ACC112 (cell line): ENCODE measurements at regions not wholly inside any gene's neighbourhood (a gene's known extent, or its start where the extent isn't known, plus 50 kb on each side); places are given as distances from the start of the nearest gene placed in this dataset.
"Not testable (repeated sequence)": the region's sequence is repeated elsewhere in the genome, so short reads cannot be mapped to it uniquely, and the experiment has no call there.

Experiments
- H2AFZ ChIP-seq: fragments of 200-600 bp; sonication (generic); one replicate; pipeline ENCODE4 v1.6.0; 2017; ENCODE audit warnings: antibody characterized with exemption, low read length; ENCODE audit not compliant: unreplicated experiment
- H3K27ac ChIP-seq: fragments of 200-600 bp; sonication (generic); 2 replicates; pipeline ENCODE4 v1.5.1; 2014; ENCODE audit warnings: low read depth, mild to moderate bottlenecking, antibody characterized with exemption, low read length, moderate library complexity
- H3K27me3 ChIP-seq: fragments of 200-600 bp; sonication (generic); 2 replicates; pipeline ENCODE4 v1.6.1; 2014; ENCODE audit warnings: mild to moderate bottlenecking, antibody characterized with exemption, low read length, moderate library complexity, mixed read lengths; ENCODE audit not compliant: insufficient read depth
- H3K36me3 ChIP-seq: fragments of 200-600 bp; sonication (generic); 2 replicates; pipeline ENCODE4 v1.6.1; 2016; ENCODE audit warnings: mild to moderate bottlenecking, antibody characterized with exemption, low read length, moderate library complexity, mixed read lengths; ENCODE audit not compliant: insufficient read depth
- H3K4me1 ChIP-seq: fragments of 200-600 bp; sonication (generic); one replicate; pipeline ENCODE4 v1.6.1; 2016; ENCODE audit warnings: low read length, mixed read lengths; ENCODE audit not compliant: insufficient read depth, unreplicated experiment, control insufficient read depth
- H3K4me3 ChIP-seq: fragments of 200-600 bp; sonication (generic); 2 replicates; pipeline ENCODE4 v1.5.1; 2014; ENCODE audit warnings: mild to moderate bottlenecking, low read depth, low read length
- H3K79me2 ChIP-seq: fragments of 200-600 bp; sonication (generic); one replicate; pipeline ENCODE4 v1.6.0; 2016; ENCODE audit warnings: low read length; ENCODE audit not compliant: control insufficient read depth, unreplicated experiment, insufficient read depth

- Histone ChIP-seq H3K4me1 (no peaks in the 10 kb centered on the region), H3K4me3 (peak overlapping the region; percentile 57), H3K27me3 (peaks cover 21% of the 10 kb centered on the region; the same call in 1 of the 2 replicates)
These were observed 445.4 kb upstream of the DEFB115 start for GRCh38 chr20:30811885-30812671.

GRCh38 chr20:30812739-30813411, 444.6 kb upstream of the DEFB115 start:
- no peaks in the 10 kb centered on the region for H3K4me1 ChIP-seq
- no peaks in the 10 kb centered on the region for H3K79me2 ChIP-seq
- peaks cover 21% of the 10 kb centered on the region; the same call in 1 of the 2 replicates for H3K27me3 ChIP-seq
- no peak overlapping the region for H2AFZ ChIP-seq
- no peak overlapping the region for H3K27ac ChIP-seq
- H3K4me3 ChIP-seq, result no peak overlapping the region
- no peaks in the 10 kb centered on the region for H3K36me3 ChIP-seq

More at GRCh38 chr20:30811885-30812671, 445.4 kb upstream of the DEFB115 start:
- Histone ChIP-seq H3K27ac (no peak overlapping the region), H3K79me2 (no peaks in the 10 kb centered on the region), H3K36me3 (no peaks in the 10 kb centered on the region), H2AFZ (peak overlapping the region; percentile 51)

GRCh38 chr20:30813412-30814311, 443.8 kb upstream of the DEFB115 start:
- H3K27me3 ChIP-seq, result peaks cover 21% of the 10 kb centered on the region; the same call in 1 of the 2 replicates
- H3K36me3 ChIP-seq, H3K27ac ChIP-seq, H3K79me2 ChIP-seq, H3K4me1 ChIP-seq, H3K4me3 ChIP-seq, H2AFZ ChIP-seq: not testable (repeated sequence)

GRCh38 chr20:30814312-30814639, 443.2 kb upstream of the DEFB115 start:
- not testable (repeated sequence) for H3K79me2 ChIP-seq, H3K4me1 ChIP-seq, H2AFZ ChIP-seq, H3K4me3 ChIP-seq, H3K36me3 ChIP-seq, H3K27ac ChIP-seq
- peaks cover 21% of the 10 kb centered on the region; the same call in 1 of the 2 replicates for H3K27me3 ChIP-seq

GRCh38 chr20:30815027-30815576, 442.4 kb upstream of the DEFB115 start:
- H3K79me2 ChIP-seq, H2AFZ ChIP-seq, H3K4me3 ChIP-seq: not testable (repeated sequence)

GRCh38 chr20:30815577-30816181, 441.8 kb upstream of the DEFB115 start:
- Histone ChIP-seq H2AFZ (no peak overlapping the region), H3K79me2 (no peaks in the 10 kb centered on the region), H3K27me3 (peaks cover 21% of the 10 kb centered on the region; the same call in 1 of the 2 replicates), H3K27ac (no peak overlapping the region), H3K36me3 (no peaks in the 10 kb centered on the region), H3K4me3 (peak overlapping the region; percentile 58; the same call in 1 of the 2 replicates), H3K4me1 (no peaks in the 10 kb centered on the region)

More at GRCh38 chr20:30815027-30815576, 442.4 kb upstream of the DEFB115 start:
- not testable (repeated sequence) for H3K27ac ChIP-seq, H3K4me1 ChIP-seq, H3K36me3 ChIP-seq
- H3K27me3 ChIP-seq, result peaks cover 21% of the 10 kb centered on the region; the same call in 1 of the 2 replicates

- H3K36me3 ChIP-seq, result no peaks in the 10 kb centered on the region
- peak overlapping the region; percentile 58 for H3K4me3 ChIP-seq
- no peaks in the 10 kb centered on the region for H3K79me2 ChIP-seq
- no peaks in the 10 kb centered on the region for H3K4me1 ChIP-seq
- H3K27me3 ChIP-seq, result peaks cover 21% of the 10 kb centered on the region; the same call in 1 of the 2 replicates
- H3K27ac ChIP-seq, result no peak overlapping the region
- peak overlapping the region; percentile 32 for H2AFZ ChIP-seq
These were observed 441.2 kb upstream of the DEFB115 start for GRCh38 chr20:30816182-30816645.

- 0 out of 2 replicates have a peak overlapping the region, but pooled peaks have one; percentile 27 for H3K4me3 ChIP-seq
- not testable (repeated sequence) for H3K27ac ChIP-seq, H3K36me3 ChIP-seq, H3K27me3 ChIP-seq, H2AFZ ChIP-seq, H3K79me2 ChIP-seq, H3K4me1 ChIP-seq
These were observed 435.8 kb upstream of the DEFB115 start for GRCh38 chr20:30821615-30822014.

GRCh38 chr20:30824666-30825065, 432.8 kb upstream of the DEFB115 start:
- H3K4me1 ChIP-seq, H3K4me3 ChIP-seq, H3K79me2 ChIP-seq, H2AFZ ChIP-seq, H3K27ac ChIP-seq, H3K27me3 ChIP-seq, H3K36me3 ChIP-seq: not testable (repeated sequence)

GRCh38 chr20:30845923-30846322, 411.5 kb upstream of the DEFB115 start:
- H3K79me2 ChIP-seq, H3K27ac ChIP-seq, H3K4me3 ChIP-seq, H2AFZ ChIP-seq, H3K4me1 ChIP-seq, H3K36me3 ChIP-seq, H3K27me3 ChIP-seq: not testable (repeated sequence)
